ENCODE measurements at regions not wholly inside any gene's neighbourhood (a gene's known extent, or its start where the extent isn't known, plus 50 kb on each side); places are given as distances from the start of the nearest gene placed in this dataset.

- no peak for DNase-seq (ENCODE audit: low read depth, low spot score)
- no peaks in the 10 kb centered on the region for H3K9me1 ChIP-seq (replicated peaks; ENCODE audit: control insufficient read depth, extremely low read depth, insufficient read depth, low read length)
- POLR2A ChIA-PET = no interaction called here
- no peaks in the 10 kb centered on the region for H3K27me3 ChIP-seq (ENCODE audit: control insufficient read depth in 2 of 2, insufficient read depth in 2 of 2, low read length in 2 of 2)
- dilution Hi-C loops (cut with MboI; ENCODE audit: extremely low pct_ligation_motif_present, low sequenced_read_pairs) = no loop called here
- no peak for FAIRE-seq
- no peaks in the 10 kb centered on the region for H3K79me2 ChIP-seq (ENCODE audit: control insufficient read depth, insufficient read depth, low read length)
- no peak overlapping the region for H2AFZ ChIP-seq (ENCODE audit: low read depth, low read length)
- H3K36me3 ChIP-seq (ENCODE audit: control insufficient read depth in 2 of 2, extremely low read depth in 1 of 2, insufficient read depth in 2 of 2, low read length in 2 of 2) = no peaks in the 10 kb centered on the region
- CTCF ChIA-PET = no interaction called here
- no peak overlapping the region for H3K4me2 ChIP-seq (ENCODE audit: insufficient read depth, low read length)
- H4K20me1 ChIP-seq (replicated peaks; ENCODE audit: control insufficient read depth, extremely low read depth, insufficient read depth, low read length) = no peaks in the 10 kb centered on the region
- BruUV-seq (replicated peaks) = no TSS peak
- intact Hi-C loops (cut with micrococcal nuclease) = no loop called here
- no peak overlapping the region for H3K9ac ChIP-seq (replicated peaks; ENCODE audit: extremely low read depth, insufficient read depth, low read length)
- H3K4me3 ChIP-seq (replicated peaks in 1 of 3; ENCODE audit: insufficient read depth in 1 of 3, low read depth in 1 of 3, low read length in 3 of 3) = no peak overlapping the region
- TF ChIP-seq JUN (IDR thresholded peaks at IDR 0.05; ENCODE audit: borderline replicate concordance, insufficient read depth, insufficient read length, low read depth) (no peak), MYC (IDR thresholded peaks at IDR 0.05; ENCODE audit: low read depth, low read length) (no peak), CTCF (IDR thresholded peaks at IDR 0.05; ENCODE audit: extremely low read depth in 1 of 2, insufficient read depth in 1 of 2, low read depth in 1 of 2, low read length in 2 of 2) (no peak), EZH2 (IDR thresholded peaks at IDR 0.05; ENCODE audit: borderline replicate concordance, low read depth, low read length, severe bottlenecking) (no peak), POLR2AphosphoS5 (IDR thresholded peaks at IDR 0.05; ENCODE audit: insufficient read depth, low read depth, low read length) (no peak), FOS (IDR thresholded peaks at IDR 0.05; ENCODE audit: borderline replicate concordance, insufficient read depth, low read length) (no peak), MAX (IDR thresholded peaks at IDR 0.05; ENCODE audit: insufficient read depth, insufficient read length) (no peak), GATA2 (IDR thresholded peaks at IDR 0.05; ENCODE audit: insufficient read depth, insufficient read length, low read depth, low read length) (no peak), POLR2A (IDR thresholded peaks at IDR 0.05; ENCODE audit: low read depth, low read length) (no peak)
- H3K4me1 ChIP-seq (ENCODE audit: control insufficient read depth, extremely low read depth, insufficient read depth, low read length) = peaks cover 12% of the 10 kb centered on the region
- H3K27ac ChIP-seq (ENCODE audit: insufficient read depth, low read depth, low read length) = no peak overlapping the region
- no peaks in the 10 kb centered on the region for H3K9me3 ChIP-seq (replicated peaks; ENCODE audit: control insufficient read depth, insufficient read depth, low read length)
These were observed 114.2 kb upstream of the UMPS start for GRCh38 chr3:124615896-124616543.
